ENCODE measurements at regions not wholly inside any gene's neighbourhood (a gene's known extent, or its start where the extent isn't known, plus 50 kb on each side); places are given as distances from the start of the nearest gene placed in this dataset.

DNA sequence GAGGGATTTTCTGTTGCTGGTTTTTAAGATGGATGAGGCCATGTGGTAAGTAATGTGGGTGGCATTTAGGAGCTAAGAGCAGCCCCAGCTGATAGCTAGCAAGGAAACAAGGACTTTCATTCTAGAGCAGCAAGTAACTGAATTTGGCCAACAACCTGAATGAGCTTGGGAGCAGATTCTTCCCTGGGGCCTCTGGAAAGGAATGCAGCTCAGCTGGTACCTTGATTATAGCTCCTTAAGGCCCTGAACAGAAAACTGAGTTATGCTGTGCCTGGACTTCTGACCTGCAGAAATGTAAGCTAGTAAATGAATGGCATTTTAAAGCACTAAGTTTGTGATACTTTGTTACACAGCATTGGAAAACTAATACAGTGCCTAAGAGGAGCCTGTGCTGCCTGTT lies 565.5 kb downstream of the PDCD6IP start:
- TF ChIP-seq, protein P1, sequence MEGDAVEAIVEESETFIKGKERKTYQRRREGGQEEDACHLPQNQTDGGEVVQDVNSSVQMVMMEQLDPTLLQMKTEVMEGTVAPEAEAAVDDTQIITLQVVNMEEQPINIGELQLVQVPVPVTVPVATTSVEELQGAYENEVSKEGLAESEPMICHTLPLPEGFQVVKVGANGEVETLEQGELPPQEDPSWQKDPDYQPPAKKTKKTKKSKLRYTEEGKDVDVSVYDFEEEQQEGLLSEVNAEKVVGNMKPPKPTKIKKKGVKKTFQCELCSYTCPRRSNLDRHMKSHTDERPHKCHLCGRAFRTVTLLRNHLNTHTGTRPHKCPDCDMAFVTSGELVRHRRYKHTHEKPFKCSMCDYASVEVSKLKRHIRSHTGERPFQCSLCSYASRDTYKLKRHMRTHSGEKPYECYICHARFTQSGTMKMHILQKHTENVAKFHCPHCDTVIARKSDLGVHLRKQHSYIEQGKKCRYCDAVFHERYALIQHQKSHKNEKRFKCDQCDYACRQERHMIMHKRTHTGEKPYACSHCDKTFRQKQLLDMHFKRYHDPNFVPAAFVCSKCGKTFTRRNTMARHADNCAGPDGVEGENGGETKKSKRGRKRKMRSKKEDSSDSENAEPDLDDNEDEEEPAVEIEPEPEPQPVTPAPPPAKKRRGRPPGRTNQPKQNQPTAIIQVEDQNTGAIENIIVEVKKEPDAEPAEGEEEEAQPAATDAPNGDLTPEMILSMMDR (IDR thresholded peaks at IDR 0.05): no peak
- no peaks in the 10 kb centered on the region for H3K4me1 Mint-ChIP-seq (ENCODE audit: low read depth)
- H3K9me3 Mint-ChIP-seq (ENCODE audit: low read depth): peaks cover 2% of the 10 kb centered on the region
- no peak for DNase-seq (ENCODE audit: low spot score)
- peaks cover 11% of the 10 kb centered on the region for H3K27me3 Mint-ChIP-seq (ENCODE audit: low read depth)
- H3K27ac Mint-ChIP-seq (ENCODE audit: unreplicated experiment): no peak overlapping the region
- H3K4me3 Mint-ChIP-seq (ENCODE audit: unreplicated experiment): no peak overlapping the region
- peaks cover under 1% of the 10 kb centered on the region for H3K36me3 Mint-ChIP-seq (ENCODE audit: low read depth)

DNA sequence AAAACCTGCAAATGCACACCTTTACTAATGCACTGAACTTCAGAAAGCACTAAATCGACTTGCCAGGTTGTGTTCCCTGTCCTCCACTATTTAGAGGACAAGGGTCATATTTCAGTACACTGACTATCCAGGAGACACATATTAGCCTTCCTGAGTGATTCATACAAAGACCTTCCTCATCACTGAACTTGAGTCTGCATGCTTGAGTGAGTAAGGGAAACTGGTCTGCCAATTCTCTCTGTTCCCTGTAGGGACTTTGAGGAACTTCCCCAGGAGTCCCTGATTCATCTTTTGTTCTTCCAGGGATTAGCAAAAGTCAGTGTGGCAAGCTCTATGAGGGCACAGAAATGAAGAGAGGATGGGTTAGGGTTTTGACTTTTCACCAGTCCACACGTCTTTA lies 565.9 kb downstream of the PDCD6IP start:
- Mint-ChIP-seq H3K9me3 (ENCODE audit: low read depth) (peaks cover 2% of the 10 kb centered on the region), H3K27me3 (ENCODE audit: low read depth) (peaks cover 11% of the 10 kb centered on the region), H3K36me3 (ENCODE audit: low read depth) (peaks cover 2% of the 10 kb centered on the region), H3K4me3 (ENCODE audit: unreplicated experiment) (no peak overlapping the region), H3K27ac (ENCODE audit: unreplicated experiment) (no peak overlapping the region), H3K4me1 (ENCODE audit: low read depth) (no peaks in the 10 kb centered on the region)
- no peak for DNase-seq (ENCODE audit: low spot score)
- TF ChIP-seq, protein P1 (IDR thresholded peaks at IDR 0.05): no peak

DNA sequence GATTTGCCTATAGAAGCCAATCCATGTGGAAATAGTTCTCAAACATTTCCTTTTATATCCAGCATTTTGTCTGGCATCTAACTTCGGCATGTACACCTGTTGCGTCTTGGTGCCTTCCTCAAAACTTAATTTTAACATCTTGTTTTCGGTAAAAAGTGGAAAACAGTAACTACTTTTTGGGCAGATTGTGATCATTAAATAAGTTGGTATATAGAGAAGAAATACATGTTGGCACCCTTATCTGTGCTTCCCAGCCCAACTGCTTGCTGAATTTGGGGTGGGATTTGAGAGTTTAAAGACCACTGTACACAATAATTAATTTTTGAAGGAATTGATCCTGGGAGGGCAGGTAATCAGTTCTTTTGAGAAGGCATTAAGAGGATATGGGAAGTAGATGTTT lies 566.8 kb downstream of the PDCD6IP start:
- Mint-ChIP-seq H3K4me1 (ENCODE audit: low read depth) (no peaks in the 10 kb centered on the region), H3K27me3 (ENCODE audit: low read depth) (peaks cover 10% of the 10 kb centered on the region), H3K9me3 (ENCODE audit: low read depth) (peaks cover 6% of the 10 kb centered on the region), H3K4me3 (ENCODE audit: unreplicated experiment) (no peak overlapping the region), H3K36me3 (ENCODE audit: low read depth) (peaks cover 2% of the 10 kb centered on the region), H3K27ac (ENCODE audit: unreplicated experiment) (no peak overlapping the region)
- no peak for DNase-seq (ENCODE audit: low spot score)
- TF ChIP-seq, protein P1 (IDR thresholded peaks at IDR 0.05): no peak

DNA sequence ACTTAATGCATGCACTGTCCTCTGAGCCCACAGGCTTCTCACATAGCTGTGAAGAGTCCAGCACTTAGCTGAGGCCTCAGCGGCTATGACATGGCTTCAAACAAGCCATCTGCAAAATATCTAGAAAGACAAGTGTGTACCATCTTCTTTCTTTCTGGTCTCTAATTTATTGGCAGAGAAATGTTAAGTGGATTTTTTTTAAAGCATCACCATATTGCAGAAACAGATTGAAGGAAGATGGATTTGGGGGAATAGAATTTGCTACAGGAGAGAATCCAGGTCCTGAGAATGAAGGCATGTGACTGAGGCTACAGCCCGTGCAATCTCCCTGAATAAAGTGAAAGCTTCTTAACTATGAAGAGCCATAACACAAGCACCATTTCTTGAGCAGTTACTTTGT lies 567.3 kb downstream of the PDCD6IP start:
- H3K36me3 Mint-ChIP-seq (ENCODE audit: low read depth): peaks cover 2% of the 10 kb centered on the region
- TF ChIP-seq, protein P1 (IDR thresholded peaks at IDR 0.05): no peak
- H3K27ac Mint-ChIP-seq (ENCODE audit: unreplicated experiment): no peak overlapping the region
- no peak for DNase-seq (ENCODE audit: low spot score)
- H3K4me1 Mint-ChIP-seq (ENCODE audit: low read depth): no peaks in the 10 kb centered on the region
- no peak overlapping the region for H3K4me3 Mint-ChIP-seq (ENCODE audit: unreplicated experiment)
- H3K27me3 Mint-ChIP-seq (ENCODE audit: low read depth): peaks cover 10% of the 10 kb centered on the region
- H3K9me3 Mint-ChIP-seq (ENCODE audit: low read depth): peaks cover 6% of the 10 kb centered on the region

DNA sequence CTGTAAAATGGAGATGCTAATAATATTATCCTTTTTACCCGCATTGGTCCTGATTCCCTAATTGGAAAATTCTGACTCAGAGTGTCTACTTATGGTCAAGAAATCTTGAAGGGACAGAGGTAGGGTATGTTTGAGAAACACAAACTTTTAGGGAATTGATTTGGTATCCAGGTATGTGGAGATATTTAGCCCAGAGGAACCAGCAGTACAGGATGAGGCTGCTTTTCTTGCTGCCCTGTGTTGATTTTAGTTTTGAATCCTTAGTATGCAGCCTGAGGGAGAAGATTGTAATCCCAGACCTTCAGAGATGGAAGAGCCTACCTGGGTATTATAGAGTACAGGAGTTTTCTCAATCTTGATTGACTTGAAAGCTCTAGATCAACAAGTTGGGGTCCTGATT lies 569.1 kb downstream of the PDCD6IP start:
- H3K36me3 Mint-ChIP-seq (ENCODE audit: low read depth): peaks cover 5% of the 10 kb centered on the region
- no peak overlapping the region for H3K27ac Mint-ChIP-seq (ENCODE audit: unreplicated experiment)
- TF ChIP-seq, protein P1 (IDR thresholded peaks at IDR 0.05): no peak
- no peak overlapping the region for H3K4me3 Mint-ChIP-seq (ENCODE audit: unreplicated experiment)
- no peaks in the 10 kb centered on the region for H3K4me1 Mint-ChIP-seq (ENCODE audit: low read depth)
- peaks cover 8% of the 10 kb centered on the region for H3K27me3 Mint-ChIP-seq (ENCODE audit: low read depth)
- H3K9me3 Mint-ChIP-seq (ENCODE audit: low read depth): peaks cover 6% of the 10 kb centered on the region
- no peak for DNase-seq (ENCODE audit: low spot score)
